ENCODE measurements at regions not wholly inside any gene's neighbourhood (a gene's known extent, or its start where the extent isn't known, plus 50 kb on each side); places are given as distances from the start of the nearest gene placed in this dataset.
"Not testable (repeated sequence)": the region's sequence is repeated elsewhere in the genome, so short reads cannot be mapped to it uniquely, and the experiment has no call there.

DNA sequence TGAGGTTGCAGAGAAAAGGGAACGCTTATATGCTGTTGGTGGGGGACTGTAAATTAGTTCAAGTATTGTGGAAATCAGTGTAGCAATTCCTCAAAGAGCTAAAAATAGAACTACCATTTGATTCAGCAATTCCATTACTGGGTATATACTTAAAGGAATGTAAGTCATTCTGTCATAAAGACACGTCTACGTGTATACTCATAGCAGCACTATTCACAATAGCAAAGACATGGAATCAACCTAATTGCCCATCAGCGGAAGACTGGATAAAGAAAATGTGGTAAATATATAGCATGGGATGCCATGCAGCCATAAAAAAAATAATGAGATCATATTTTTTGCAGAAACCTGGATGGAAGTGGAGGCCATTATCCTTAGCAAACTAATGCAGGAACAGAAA lies 100.0 kb upstream of the NPSR1 start:
- no peak overlapping the region for H3K4me3 ChIP-seq (ENCODE audit: control insufficient read depth, low read depth, low read length)
- no peak for DNase-seq (ENCODE audit: low read depth)
- TF ChIP-seq CTCF (conservative IDR thresholded peaks at IDR 0.05; ENCODE audit: control insufficient read depth, insufficient read depth, low read depth, low read length), result no peak

- DNase-seq (ENCODE audit: low read depth), result no peak
- no peak overlapping the region for H3K4me3 ChIP-seq (ENCODE audit: control insufficient read depth, low read depth, low read length)
- no peak for TF ChIP-seq CTCF (conservative IDR thresholded peaks at IDR 0.05; ENCODE audit: control insufficient read depth, insufficient read depth, low read depth, low read length)
Measured at GRCh38 chr7:34564091-34564490, 93.9 kb upstream of the NPSR1 start.

DNA sequence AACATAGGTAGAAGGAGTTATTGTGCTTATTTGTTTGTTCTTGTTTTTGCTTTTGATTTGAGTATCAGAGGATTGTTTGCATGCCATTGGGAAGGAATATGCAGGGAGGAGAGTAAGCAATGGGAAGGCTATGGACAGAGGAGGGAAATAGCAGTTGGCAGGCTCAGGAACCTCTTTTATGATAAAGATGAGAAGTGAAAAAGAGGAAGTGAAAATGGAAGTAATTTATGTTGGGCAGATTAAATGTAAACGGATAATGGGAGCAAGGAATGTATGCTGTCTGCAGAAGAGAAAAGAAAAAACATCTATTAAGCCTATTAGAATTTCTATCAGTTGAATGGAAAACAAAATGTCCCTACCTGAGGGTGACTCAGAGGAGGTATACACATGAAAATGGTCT lies 90.1 kb upstream of the NPSR1 start:
- no peak overlapping the region for H3K4me3 ChIP-seq (ENCODE audit: control insufficient read depth, low read depth, low read length)
- no peak for TF ChIP-seq CTCF (conservative IDR thresholded peaks at IDR 0.05; ENCODE audit: control insufficient read depth, insufficient read depth, low read depth, low read length)
- no peak for DNase-seq (ENCODE audit: low read depth)

DNA sequence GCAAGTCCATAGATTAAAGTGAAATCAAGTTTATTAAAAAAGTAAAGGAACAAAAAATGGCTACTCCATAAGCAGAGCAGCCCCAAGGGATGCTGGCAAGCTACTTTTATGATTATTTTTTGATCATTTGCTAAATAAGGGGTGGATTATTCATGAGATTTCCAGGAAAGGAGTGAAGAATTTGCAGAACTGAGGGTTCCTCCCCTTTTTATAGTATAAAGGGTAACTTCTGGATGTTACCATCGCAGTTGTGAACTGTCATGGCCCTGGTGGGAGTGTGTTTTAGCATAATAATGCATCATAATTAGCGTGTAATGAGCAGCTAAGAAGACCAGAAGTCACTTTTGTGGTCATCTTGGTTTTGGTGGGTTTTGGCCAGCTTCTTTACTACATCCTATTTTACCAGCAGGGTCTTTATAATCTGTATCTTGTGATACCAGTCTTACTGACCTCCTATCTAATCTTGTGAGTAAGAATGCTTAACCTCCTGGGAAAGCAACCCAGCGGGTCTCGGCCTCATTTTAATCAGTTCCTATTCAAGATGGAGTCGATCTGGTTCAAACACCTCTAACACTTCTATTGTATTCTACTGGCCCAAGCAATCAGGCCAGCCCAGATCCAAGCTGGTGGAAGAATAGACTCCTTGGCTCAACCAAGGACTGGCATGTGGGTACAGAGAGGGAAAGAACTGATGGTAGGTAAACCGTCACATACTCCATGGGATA lies 87.9 kb upstream of the NPSR1 start:
- no peak for DNase-seq (ENCODE audit: low read depth)
- no peak for TF ChIP-seq CTCF (conservative IDR thresholded peaks at IDR 0.05; ENCODE audit: control insufficient read depth, insufficient read depth, low read depth, low read length)
- H3K4me3 ChIP-seq (ENCODE audit: control insufficient read depth, low read depth, low read length), result no peak overlapping the region

DNA sequence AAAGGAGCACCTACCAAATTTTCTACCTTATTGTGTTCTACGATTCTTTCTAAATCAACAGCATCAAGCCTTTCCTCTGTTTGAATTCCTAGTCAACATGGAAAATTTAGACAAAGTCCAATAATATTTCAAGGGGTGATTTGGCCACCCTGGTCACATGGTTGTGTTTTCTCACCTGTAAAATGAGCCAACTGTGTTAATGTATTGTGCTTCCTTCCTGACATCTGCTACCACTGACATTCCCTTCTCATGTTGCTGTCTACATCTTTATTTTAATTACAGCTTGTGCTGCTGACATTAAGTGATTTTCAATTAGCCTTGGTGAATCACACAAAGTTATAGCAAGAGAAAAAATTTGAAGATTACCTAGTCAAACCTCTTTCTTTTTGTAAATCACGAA lies 83.0 kb upstream of the NPSR1 start:
- H3K4me3 ChIP-seq (ENCODE audit: control insufficient read depth, low read depth, low read length), result no peak overlapping the region
- no peak for DNase-seq (ENCODE audit: low read depth)
- TF ChIP-seq CTCF (conservative IDR thresholded peaks at IDR 0.05; ENCODE audit: control insufficient read depth, insufficient read depth, low read depth, low read length), result no peak

DNA sequence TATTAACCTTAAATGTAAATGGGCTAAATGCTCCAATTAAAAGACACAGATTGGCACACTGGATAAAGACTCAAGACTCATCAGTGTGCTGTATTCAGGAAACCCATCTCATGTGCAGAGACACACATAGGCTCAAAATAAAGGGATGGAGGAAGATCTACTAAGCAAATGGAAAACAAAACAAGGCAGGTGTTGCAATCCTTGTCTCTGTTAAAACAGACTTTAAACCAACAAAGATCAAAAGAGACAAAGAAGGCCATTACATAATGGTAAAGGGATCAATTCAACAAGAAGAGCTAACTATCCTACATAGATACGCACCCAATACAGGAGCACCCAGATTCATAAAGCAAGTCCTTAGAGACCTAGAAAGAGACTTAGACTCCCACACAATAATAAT lies 80.1 kb upstream of the NPSR1 start:
- not testable (repeated sequence) for DNase-seq (ENCODE audit: low read depth); H3K4me3 ChIP-seq (ENCODE audit: control insufficient read depth, low read depth, low read length)

GRCh38 chr7:34581698-34582097 lies 76.3 kb upstream of the NPSR1 start:
- H3K4me3 ChIP-seq (ENCODE audit: control insufficient read depth, low read depth, low read length); DNase-seq (ENCODE audit: low read depth): not testable (repeated sequence)

DNA sequence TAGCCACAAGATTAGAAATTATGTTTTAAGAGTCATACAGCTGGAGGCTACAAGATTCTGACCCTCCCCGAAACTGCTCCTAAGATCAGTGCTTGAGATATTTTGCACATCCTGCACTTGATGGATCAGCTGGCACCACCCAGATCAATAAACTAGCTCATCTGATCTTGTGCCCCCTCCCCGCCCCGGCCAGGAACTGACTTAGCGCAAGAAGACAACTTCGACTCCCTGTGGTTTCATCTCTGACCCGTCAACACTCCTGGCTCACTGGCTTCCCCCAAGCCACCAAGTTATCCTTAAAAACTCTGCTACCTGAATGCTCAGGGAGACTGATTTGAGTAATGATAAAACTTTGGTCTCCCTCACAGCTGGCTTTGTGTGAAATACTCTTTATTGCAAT lies 73.5 kb upstream of the NPSR1 start:
- no peak for DNase-seq (ENCODE audit: low read depth)
- no peak for TF ChIP-seq CTCF (conservative IDR thresholded peaks at IDR 0.05; ENCODE audit: control insufficient read depth, insufficient read depth, low read depth, low read length)
- no peak overlapping the region for H3K4me3 ChIP-seq (ENCODE audit: control insufficient read depth, low read depth, low read length)

Data from fibroblast of mammary gland (primary cell).